HepG2 (cell line): ENCODE measurements at regions not wholly inside any gene's neighbourhood (a gene's known extent, or its start where the extent isn't known, plus 50 kb on each side); places are given as distances from the start of the nearest gene placed in this dataset.

Source experiments
- NR2F2 ChIP-seq: IDR thresholded peaks from 2 replicates; pipeline ENCODE4 v1.6.1; 2012; ENCODE audit warnings: low read depth, inconsistent platforms, borderline replicate concordance
- RAD51 ChIP-seq: fragments of 450-650 bp; IDR thresholded peaks from 2 replicates; pipeline ENCODE4 v1.6.1; 2016; ENCODE audit warnings: borderline replicate concordance
- THAP11 ChIP-seq: IDR thresholded peaks from 2 replicates; pipeline ENCODE4 v1.6.1; 2016; ENCODE audit warnings: missing biosample characterization, missing genetic modification reagents
- THRA ChIP-seq: sonication (generic); formaldehyde crosslinking; IDR thresholded peaks from 2 replicates; pipeline ENCODE4 v1.4.0; 2020; ENCODE audit warnings: missing genetic modification reagents, borderline replicate concordance
- ZNF589 ChIP-seq: sonication (generic); formaldehyde crosslinking; conservative IDR thresholded peaks from 2 replicates; pipeline ENCODE4 v1.8.0; 2022; ENCODE audit warnings: mild to moderate bottlenecking, moderate library complexity, missing genetic modification reagents
- ZNF776 ChIP-seq: sonication (generic); formaldehyde crosslinking; IDR thresholded peaks from 2 replicates; pipeline ENCODE4 v1.4.0; 2020; ENCODE audit warnings: mild to moderate bottlenecking, missing genetic modification reagents

DNA sequence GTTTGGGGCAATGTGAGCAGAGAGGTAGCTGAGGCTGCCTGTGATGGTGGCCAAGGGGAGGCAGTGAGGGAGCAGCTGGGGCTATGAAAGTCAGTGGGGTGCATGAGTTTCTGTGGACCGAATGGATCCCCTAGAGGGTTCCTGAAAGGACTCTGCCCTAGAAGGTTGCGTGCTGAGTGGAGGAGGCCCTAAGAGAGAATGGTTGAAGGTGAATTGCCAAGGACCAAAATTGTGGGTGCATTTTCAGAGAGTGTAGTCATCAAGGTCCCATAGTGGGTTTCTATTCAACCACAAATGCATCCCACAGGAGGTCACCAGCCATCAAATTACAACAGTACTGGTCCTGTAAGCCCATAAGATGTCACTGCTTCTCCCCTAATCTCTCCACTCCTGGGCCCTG, 298.3 kb downstream of the CDK5RAP2 start:
- TF ChIP-seq RAD51, result no peak
- TF ChIP-seq THAP11 (CRISPR knock-in tag), result no peak
- no peak for TF ChIP-seq ZNF589 (CRISPR knock-in tag)
- TF ChIP-seq THRA (CRISPR knock-in tag), result no peak
- no peak for TF ChIP-seq NR2F2
- TF ChIP-seq ZNF776, result no peak
